CD4-positive, alpha-beta T cell treated with Interferon alpha-2 for 1 hour (primary cell): ENCODE measurements at regions not wholly inside any gene's neighbourhood (a gene's known extent, or its start where the extent isn't known, plus 50 kb on each side); places are given as distances from the start of the nearest gene placed in this dataset.
"Not testable (repeated sequence)": the region's sequence is repeated elsewhere in the genome, so short reads cannot be mapped to it uniquely, and the experiment has no call there.

ENCODE experiments used
- DNase-seq, 2 donors: peaks; one replicate each; pipeline ENCODE4 v3.0.0-alpha.2; 2020 to 2022

GRCh38 chr13:62377838-62378237, 962.2 kb upstream of the PCDH20 start:
- DNase-seq = no peak

DNA sequence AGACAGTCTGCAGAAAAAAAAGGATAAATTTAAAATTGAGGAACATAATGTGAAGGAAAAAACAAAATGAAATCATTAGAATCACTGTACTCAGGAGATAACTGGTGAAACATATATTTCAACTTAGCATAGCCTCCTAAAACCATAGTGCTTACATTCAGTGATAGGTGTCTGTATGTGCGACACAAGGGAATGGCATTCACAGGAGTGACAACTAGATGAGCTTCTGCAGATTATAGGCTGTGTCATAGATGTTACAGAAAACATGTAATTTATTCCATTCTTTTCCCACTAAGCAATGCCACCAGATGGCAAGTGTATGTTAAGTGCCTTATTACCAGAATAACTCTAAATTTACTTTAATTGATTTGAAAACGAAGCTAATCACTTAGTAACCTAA, 960.0 kb upstream of the PCDH20 start:
- DNase-seq = no peak

DNA sequence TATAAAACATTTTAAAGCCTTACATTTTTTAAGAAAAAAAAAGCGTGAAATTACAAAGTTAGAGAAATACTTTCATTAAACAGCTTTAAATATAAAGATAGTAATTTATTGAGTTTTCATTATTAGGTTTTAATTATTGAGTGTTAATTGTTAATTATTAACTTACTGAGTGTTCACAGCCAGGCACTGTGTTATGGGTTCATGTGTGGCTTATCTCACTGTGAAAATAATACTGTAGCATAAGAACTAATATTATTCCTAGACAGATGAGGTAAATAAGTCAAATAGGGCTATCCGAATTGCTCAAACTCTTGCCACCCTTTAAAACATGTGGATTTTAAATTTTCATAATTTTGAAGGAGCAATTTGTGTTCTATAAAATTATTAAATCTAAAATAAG, 956.1 kb upstream of the PCDH20 start:
- DNase-seq = no peak

DNA sequence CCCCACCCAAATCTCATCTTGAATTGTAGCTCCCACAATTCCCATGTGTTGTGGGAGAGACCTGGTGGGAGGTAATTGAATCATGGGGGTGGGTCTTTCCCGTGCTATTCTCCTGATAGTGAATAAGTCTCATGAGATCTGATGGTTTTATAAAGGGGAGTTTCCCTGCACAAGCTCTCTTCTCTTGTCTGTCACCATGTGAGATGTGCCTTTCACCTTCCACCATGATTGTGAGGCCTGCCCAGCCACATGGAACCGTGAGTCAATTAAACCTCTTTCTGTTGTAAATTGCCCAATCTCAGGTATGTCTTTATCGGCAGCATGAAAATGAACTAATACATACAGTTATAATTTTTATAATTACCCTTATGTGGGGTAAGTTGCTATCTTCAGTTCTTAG, 952.3 kb upstream of the PCDH20 start:
- DNase-seq = not testable (repeated sequence)

DNA sequence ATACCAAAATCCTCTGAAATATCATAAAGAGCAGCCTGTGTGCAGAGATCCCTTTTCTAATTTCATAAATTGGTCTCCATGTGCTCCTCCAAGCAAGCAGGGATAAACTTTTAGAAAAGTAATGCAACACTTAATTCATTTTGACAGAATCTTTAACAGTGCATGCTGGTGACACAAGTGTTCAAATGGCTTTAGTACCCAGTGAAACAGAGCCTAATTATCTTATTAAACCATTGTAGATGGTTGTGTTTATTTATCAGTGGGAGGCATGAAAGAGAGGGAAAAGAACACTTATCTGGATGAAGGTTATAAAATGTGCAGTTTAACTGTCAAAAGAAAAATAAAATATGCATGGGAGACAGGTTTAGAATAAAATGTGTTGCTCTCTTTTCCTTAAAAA, 945.0 kb upstream of the PCDH20 start:
- DNase-seq = no peak

- no peak for DNase-seq
Observed at GRCh38 chr13:62358646-62358932, 942.9 kb upstream of the PCDH20 start.

- DNase-seq = no peak
Observed at GRCh38 chr13:62357887-62358645, 942.4 kb upstream of the PCDH20 start.

DNA sequence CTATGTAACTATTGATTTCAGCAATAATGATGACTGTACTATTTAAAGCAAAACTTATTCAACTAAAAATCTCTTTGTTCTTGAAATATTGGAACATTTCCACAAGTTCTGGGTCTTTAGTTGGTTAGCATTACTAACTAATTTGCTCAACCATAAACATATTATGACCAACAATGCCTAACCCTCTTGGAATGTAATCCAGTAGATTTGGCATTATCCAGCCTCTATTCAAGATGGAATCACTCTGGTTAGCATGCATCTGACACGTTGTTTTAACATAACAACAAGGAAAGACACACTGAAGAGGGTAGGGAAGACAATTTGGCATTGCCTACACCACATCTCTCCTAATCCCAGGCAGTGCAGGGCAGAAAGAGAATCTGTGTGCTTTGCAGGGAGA, 941.3 kb upstream of the PCDH20 start:
- no peak for DNase-seq

DNA sequence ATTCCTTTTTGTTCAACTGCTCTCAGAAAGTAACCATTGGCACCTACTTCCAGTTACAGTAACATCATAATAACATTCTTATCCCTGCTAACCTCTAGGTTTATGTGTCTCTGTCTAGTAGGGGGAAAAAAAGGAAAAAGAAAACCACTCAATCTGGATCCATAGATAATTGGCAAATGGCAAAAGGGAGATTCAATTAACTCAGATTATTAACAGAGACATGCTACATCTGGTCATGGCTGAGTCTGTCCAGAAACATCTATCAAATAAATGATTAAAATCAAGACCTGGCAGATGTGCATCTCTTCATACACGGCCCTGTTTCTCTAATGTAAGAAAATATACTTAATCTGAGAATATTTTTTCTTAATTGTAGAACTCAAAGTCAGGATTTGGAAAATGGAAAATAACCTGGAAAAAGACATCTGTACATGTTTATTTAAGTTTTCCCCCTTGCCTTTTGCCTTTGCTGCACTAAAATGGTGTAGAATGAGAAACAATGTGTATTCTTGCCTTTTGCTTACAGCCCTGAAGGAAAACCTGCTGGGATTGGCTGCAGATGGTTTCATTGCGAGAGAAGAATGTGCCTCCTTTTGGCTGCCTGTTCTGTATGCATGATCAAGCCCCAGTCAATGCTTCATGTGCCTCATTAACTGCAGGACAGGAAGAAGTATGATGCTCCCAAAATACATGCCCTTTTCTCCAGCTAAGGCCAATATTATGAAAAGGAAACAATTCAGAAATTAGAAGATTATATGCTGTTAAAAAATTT, 921.6 kb upstream of the PCDH20 start:
- no peak for DNase-seq

DNA sequence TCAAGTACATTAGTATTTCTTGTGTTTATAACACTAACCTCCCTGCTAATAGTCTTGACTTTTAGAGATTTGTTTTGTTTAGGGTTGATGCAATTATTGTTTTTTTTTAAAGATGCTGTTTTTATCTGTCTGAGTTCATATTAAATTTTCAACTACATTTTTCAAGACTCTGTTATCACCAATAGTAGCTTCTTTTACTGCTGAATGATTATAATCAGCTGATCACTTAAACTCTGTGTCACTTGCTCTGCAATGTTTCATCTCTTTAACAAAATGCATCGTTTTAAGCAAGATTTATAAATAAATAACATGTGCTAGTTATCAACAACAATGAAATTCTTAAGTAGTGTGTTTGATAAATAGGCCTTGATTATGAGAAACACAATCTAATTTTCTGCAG, 920.9 kb upstream of the PCDH20 start:
- DNase-seq = no peak

DNA sequence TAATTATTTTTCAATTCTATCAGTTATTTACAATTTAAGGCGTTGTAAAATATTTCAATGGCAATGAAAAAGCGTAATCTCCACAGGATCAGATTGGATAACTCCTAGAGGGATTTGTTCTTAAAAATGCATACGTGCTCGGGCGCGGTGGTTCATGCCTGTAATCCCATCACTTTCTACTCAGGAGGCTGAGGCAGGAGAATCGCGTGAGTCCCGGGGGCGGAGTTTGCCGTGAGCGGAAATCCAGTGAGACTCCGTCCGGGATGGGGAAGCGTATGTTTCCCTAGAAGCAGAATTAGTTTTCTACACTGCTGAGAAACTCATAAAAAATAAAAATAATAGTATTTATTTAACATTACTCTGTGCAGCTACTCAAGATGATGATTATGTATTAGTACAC, 917.8 kb upstream of the PCDH20 start:
- no peak for DNase-seq

DNA sequence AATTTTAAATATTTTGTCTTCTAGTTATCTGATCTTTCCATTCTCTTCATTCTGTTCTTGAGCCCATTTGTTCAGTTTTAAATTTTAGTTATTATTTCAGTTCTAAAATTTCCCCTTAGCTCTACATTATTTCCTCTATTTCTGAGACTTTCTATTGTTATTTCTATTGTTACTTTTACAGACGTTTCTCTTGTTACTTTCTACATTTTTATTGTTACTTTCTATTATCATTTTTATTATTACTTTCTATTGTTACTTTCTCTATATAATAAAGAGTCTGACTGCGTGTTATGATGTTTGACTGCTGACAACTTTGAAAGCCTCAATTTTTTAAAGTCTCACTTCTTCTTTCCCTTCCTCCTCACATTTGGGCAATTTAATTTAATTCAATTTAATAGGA, 915.7 kb upstream of the PCDH20 start:
- DNase-seq = no peak

- no peak for DNase-seq
Observed at GRCh38 chr13:62327367-62327766, 911.7 kb upstream of the PCDH20 start.

DNA sequence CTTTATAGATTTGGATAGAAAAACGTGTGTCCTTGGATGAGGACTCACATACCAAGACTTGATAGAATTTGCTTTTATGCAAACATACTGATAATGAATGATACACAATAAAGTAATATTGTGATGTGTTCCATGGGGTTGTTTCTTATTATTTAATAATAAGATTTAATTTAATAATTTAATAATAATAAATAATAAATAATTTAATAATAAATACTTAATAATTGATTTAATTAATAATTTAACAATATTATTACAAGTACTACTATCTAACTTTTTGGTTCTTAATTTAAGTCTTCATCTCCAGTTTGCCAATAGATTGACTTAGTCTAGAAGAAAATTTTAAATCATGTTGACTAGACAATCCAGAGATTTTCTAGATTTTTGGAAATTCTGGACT, 909.2 kb upstream of the PCDH20 start:
- DNase-seq = no peak

DNA sequence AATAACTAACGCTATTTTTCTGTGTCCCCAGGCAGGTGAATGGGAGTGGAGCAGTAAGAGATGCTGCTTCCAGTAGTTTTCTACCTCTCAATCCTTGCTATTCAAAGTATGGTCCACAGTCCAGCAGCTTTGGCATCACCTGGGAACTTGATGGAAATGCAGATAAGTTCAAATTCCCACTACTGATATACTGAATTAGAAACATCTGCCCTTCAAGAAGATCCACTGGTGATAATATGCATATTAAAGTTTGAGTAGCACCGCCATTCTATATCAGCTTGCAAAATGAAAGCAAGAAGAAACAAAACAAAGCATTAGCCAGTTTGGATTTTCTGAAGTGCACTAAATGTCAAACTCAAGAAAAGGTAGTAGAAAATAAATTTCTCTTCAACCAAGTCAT, 906.2 kb upstream of the PCDH20 start:
- DNase-seq = no peak

- no peak for DNase-seq
Observed at GRCh38 chr13:62321139-62321538, 905.5 kb upstream of the PCDH20 start.

DNA sequence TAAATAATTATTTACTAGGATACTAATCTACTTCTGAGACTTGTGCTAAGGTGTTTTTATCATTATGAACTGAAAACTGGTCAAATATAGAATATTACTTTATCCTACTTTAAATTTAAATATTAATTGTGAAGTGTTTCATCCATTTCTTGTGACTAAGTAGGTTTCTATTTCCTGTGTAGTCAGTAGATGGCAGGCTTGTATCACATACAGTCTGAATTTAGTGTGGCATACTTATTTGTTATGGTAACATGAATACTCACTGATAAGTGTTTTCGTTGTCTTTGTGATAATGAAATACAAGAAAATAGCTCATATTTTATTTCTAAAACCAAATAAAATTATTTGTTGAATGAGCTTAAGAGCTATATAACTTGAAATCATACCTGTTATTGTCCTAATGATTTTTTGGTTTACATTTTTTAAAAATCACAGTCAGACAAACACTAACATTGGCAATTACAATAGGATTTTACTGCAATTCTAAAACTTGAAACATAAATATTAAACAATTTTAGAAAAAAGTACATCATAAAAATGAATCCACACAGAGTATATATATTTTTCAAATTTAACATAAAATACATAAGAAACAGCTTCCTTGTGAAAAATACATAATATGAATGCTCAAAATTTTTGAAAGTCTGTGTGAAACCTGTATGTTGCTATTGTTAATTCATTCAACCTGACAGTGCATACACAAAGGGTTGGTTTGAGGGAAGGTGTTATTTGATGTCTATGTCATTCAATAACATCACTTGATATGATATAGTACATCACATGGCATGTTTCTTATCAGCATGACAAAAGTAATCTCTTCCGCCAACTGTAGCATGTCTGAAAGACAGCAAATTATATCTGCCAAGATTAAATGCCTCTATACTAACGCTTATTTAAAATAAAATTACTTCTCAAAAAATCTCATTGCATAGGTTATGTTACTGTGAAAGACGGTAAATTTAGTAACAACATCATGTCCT, 904.8 kb upstream of the PCDH20 start:
- no peak for DNase-seq

- no peak for DNase-seq
Observed at GRCh38 chr13:62309904-62310303, 894.3 kb upstream of the PCDH20 start.

- no peak for DNase-seq
Observed at GRCh38 chr13:62305756-62306155, 890.1 kb upstream of the PCDH20 start.

GRCh38 chr13:62302341-62302740, 886.7 kb upstream of the PCDH20 start:
- no peak for DNase-seq

GRCh38 chr13:62299988-62300387, 884.3 kb upstream of the PCDH20 start:
- DNase-seq = no peak

- no peak for DNase-seq
Observed at GRCh38 chr13:62296812-62297211, 881.2 kb upstream of the PCDH20 start.

DNA sequence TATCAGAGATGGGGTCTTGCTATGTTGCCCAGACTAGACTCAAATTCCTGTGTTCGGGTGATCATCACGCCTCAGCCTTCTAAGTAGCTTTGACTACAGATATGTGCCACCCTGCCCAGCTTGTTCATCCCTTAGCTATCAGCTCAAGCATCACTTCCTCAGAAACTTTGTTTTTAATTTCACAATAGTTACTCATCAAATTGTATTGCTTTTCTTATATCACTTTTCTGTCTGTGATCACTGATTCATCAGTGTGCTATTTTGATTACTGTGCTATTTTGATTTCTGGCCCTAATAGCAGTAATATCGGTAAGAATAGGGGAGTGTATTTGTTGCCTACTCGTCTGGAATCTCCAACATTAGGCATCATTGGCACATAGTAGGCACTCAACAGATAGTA, 878.6 kb upstream of the PCDH20 start:
- no peak for DNase-seq
